ENCODE measurements at regions not wholly inside any gene's neighbourhood (a gene's known extent, or its start where the extent isn't known, plus 50 kb on each side); places are given as distances from the start of the nearest gene placed in this dataset.

DNA sequence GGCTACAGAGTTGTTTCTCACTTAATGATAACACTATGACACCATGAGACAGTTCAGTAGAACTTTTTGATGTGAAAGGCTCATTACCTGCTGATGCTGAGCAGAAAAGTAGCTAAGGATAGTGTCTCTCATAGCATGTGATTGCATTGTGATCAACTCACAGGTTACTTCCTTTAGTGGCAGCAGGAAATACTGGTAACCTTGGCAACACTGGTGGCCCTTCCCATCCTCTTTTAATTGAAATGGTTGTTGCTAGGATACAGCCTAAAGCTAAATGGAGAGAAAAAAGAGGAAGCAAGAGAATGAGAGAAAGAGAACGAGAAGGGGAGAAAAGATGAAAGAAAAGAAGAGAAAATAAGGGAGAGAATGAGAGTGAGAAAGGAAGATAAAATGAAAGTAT, 204.7 kb upstream of the GAP43 start:
- Histone ChIP-seq H3K9ac (ENCODE audit: low read length in 3 of 3) (no peak overlapping the region), H3K4me3 (ENCODE audit: low read length in 3 of 3) (no peak overlapping the region), H3K36me3 (ENCODE audit: control insufficient read depth in 2 of 3, insufficient read depth in 3 of 3, low read length in 3 of 3) (no peaks in the 10 kb centered on the region), H3K4me1 (ENCODE audit: control insufficient read depth in 2 of 3, insufficient read depth in 2 of 3, low read depth in 1 of 3, low read length in 3 of 3) (no peaks in the 10 kb centered on the region), H3K27me3 (ENCODE audit: control insufficient read depth, insufficient read depth, low read length) (no peaks in the 10 kb centered on the region), H3K27ac (ENCODE audit: low read depth in 2 of 2, low read length in 2 of 2) (no peak overlapping the region), H3K9me3 (ENCODE audit: control insufficient read depth in 2 of 3, insufficient read depth in 1 of 3, low read length in 3 of 3) (no peaks in the 10 kb centered on the region)
- TF ChIP-seq, protein P1, sequence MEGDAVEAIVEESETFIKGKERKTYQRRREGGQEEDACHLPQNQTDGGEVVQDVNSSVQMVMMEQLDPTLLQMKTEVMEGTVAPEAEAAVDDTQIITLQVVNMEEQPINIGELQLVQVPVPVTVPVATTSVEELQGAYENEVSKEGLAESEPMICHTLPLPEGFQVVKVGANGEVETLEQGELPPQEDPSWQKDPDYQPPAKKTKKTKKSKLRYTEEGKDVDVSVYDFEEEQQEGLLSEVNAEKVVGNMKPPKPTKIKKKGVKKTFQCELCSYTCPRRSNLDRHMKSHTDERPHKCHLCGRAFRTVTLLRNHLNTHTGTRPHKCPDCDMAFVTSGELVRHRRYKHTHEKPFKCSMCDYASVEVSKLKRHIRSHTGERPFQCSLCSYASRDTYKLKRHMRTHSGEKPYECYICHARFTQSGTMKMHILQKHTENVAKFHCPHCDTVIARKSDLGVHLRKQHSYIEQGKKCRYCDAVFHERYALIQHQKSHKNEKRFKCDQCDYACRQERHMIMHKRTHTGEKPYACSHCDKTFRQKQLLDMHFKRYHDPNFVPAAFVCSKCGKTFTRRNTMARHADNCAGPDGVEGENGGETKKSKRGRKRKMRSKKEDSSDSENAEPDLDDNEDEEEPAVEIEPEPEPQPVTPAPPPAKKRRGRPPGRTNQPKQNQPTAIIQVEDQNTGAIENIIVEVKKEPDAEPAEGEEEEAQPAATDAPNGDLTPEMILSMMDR (IDR thresholded peaks at IDR 0.05; ENCODE audit: borderline replicate concordance, extremely low read depth, insufficient read depth): no peak
- intact Hi-C loops (cut with DNase I): no loop called here
- FAIRE-seq: no peak
- no peak for DNase-seq

DNA sequence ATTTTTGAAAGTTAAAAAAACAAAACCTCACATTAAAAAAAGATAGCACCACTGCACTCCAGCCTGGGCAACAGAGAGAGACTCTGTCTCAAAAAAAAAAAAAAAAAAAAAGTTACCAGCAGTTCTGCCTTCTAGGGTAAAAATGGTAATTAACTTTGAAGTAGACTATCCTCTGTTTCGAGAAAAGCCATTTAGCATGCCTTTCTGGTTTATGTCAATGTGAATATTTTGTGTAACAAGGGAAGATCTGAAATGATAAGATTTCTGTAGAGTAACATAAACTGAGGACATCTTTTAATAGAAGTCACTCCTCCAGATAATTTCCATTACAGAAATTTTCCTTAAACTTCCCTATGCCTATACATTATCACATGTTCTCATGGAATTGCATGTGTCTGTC, 203.2 kb upstream of the GAP43 start:
- H3K9me3 ChIP-seq (ENCODE audit: control insufficient read depth in 2 of 3, insufficient read depth in 1 of 3, low read length in 3 of 3): no peaks in the 10 kb centered on the region
- H3K36me3 ChIP-seq (ENCODE audit: control insufficient read depth in 2 of 3, insufficient read depth in 3 of 3, low read length in 3 of 3): no peaks in the 10 kb centered on the region
- TF ChIP-seq, protein P1 (IDR thresholded peaks at IDR 0.05; ENCODE audit: borderline replicate concordance, extremely low read depth, insufficient read depth): no peak
- no peak overlapping the region for H3K27ac ChIP-seq (ENCODE audit: low read depth in 2 of 2, low read length in 2 of 2)
- no peaks in the 10 kb centered on the region for H3K4me1 ChIP-seq (ENCODE audit: control insufficient read depth in 2 of 3, insufficient read depth in 2 of 3, low read depth in 1 of 3, low read length in 3 of 3)
- DNase-seq: no peak
- no peaks in the 10 kb centered on the region for H3K27me3 ChIP-seq (ENCODE audit: control insufficient read depth, insufficient read depth, low read length)
- no peak overlapping the region for H3K9ac ChIP-seq (ENCODE audit: low read length in 3 of 3)
- intact Hi-C loops (cut with DNase I): no loop called here
- FAIRE-seq: no peak
- no peak overlapping the region for H3K4me3 ChIP-seq (ENCODE audit: low read length in 3 of 3)

DNA sequence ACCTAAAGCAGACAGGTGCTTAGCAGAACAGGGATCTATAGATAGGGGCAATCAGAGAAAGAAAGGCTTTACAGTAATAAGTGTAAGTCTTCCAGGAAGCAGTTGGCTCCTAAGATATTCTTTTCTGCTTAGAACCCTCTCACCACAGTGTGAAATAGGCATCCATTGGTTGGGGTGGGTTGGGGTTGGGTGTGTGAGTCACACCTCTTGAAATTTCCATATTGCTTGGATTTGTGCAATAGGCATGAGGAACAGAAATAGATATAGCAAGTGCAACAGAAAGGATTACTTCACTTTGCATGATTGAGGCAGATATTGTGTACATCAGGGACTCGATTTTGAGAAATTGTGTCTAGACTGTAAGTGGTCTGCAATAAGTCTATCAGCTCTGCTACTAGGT, 200.1 kb upstream of the GAP43 start:
- Histone ChIP-seq H3K4me3 (ENCODE audit: low read length in 3 of 3) (no peak overlapping the region), H3K36me3 (ENCODE audit: control insufficient read depth in 2 of 3, insufficient read depth in 3 of 3, low read length in 3 of 3) (no peaks in the 10 kb centered on the region), H3K9ac (ENCODE audit: low read length in 3 of 3) (no peak overlapping the region), H3K27ac (ENCODE audit: low read depth in 2 of 2, low read length in 2 of 2) (no peak overlapping the region), H3K9me3 (ENCODE audit: control insufficient read depth in 2 of 3, insufficient read depth in 1 of 3, low read length in 3 of 3) (no peaks in the 10 kb centered on the region), H3K27me3 (ENCODE audit: control insufficient read depth, insufficient read depth, low read length) (no peaks in the 10 kb centered on the region), H3K4me1 (ENCODE audit: control insufficient read depth in 2 of 3, insufficient read depth in 2 of 3, low read depth in 1 of 3, low read length in 3 of 3) (no peaks in the 10 kb centered on the region)
- FAIRE-seq (no peak), DNase-seq (no peak)
- TF ChIP-seq, protein P1 (IDR thresholded peaks at IDR 0.05; ENCODE audit: borderline replicate concordance, extremely low read depth, insufficient read depth): no peak
- intact Hi-C loops (cut with DNase I): no loop called here

DNA sequence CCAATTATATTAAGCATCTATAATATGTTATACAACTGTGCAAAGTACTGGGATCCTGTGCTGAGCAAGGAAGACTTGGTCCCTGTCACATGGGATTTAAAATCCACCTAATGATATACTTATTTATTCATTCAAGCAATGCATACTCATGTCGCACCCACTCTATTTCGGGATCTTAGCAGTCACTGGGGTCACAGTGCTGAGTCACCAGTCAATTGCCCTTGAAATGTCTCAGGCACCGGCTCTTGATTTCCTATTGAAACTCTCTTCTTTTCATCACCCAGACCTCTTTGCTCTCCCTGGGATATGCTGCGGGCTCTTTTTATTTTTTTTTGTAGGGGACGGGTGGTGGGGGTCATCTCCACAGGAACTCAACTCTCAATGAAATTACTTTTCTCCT, 194.5 kb upstream of the GAP43 start:
- no peak for DNase-seq
- H3K27ac ChIP-seq (ENCODE audit: low read depth in 2 of 2, low read length in 2 of 2): no peak overlapping the region
- no peaks in the 10 kb centered on the region for H3K9me3 ChIP-seq (ENCODE audit: control insufficient read depth in 2 of 3, insufficient read depth in 1 of 3, low read length in 3 of 3)
- H3K9ac ChIP-seq (ENCODE audit: low read length in 3 of 3): no peak overlapping the region
- H3K36me3 ChIP-seq (ENCODE audit: control insufficient read depth in 2 of 3, insufficient read depth in 3 of 3, low read length in 3 of 3): no peaks in the 10 kb centered on the region
- no peaks in the 10 kb centered on the region for H3K4me1 ChIP-seq (ENCODE audit: control insufficient read depth in 2 of 3, insufficient read depth in 2 of 3, low read depth in 1 of 3, low read length in 3 of 3)
- TF ChIP-seq, protein P1 (IDR thresholded peaks at IDR 0.05; ENCODE audit: borderline replicate concordance, extremely low read depth, insufficient read depth): no peak
- intact Hi-C loops (cut with DNase I): no loop called here
- FAIRE-seq: no peak
- no peaks in the 10 kb centered on the region for H3K27me3 ChIP-seq (ENCODE audit: control insufficient read depth, insufficient read depth, low read length)
- no peak overlapping the region for H3K4me3 ChIP-seq (ENCODE audit: low read length in 3 of 3)

Data from kidney (tissue), 13 donors.